Ramos (cell line): ENCODE measurements at regions not wholly inside any gene's neighbourhood (a gene's known extent, or its start where the extent isn't known, plus 50 kb on each side); places are given as distances from the start of the nearest gene placed in this dataset.
"Not testable (repeated sequence)": the region's sequence is repeated elsewhere in the genome, so short reads cannot be mapped to it uniquely, and the experiment has no call there.

ENCODE experiments used
- in situ Hi-C: fragments of 300-500 bp; cut with MboI; formaldehyde crosslinking; loops from one replicate; pipeline ENCODE4 v1.14.3; 2022; ENCODE audit warnings: low sequenced_read_pairs; ENCODE audit not compliant: unreplicated experiment

GRCh38 chr9:33623658-33624586 is 99.9 kb downstream of the ANKRD18B start:
- in situ Hi-C loops, result no loop called here

GRCh38 chr9:33628318-33628717 is 104.3 kb downstream of the ANKRD18B start:
- in situ Hi-C loops, result loop anchor here (5.0 kb wide), 1 partner anchor 94 kb away; no protein-coding TSS in a partner anchor

- in situ Hi-C loops, result loop anchor here (5.0 kb wide), 1 partner anchor 93 kb away; no protein-coding TSS in a partner anchor
These were observed 104.9 kb downstream of the ANKRD18B start for GRCh38 chr9:33628865-33629410.

- in situ Hi-C loops, result no loop called here
These were observed 109.6 kb downstream of the ANKRD18B start for GRCh38 chr9:33633636-33634035.

- in situ Hi-C loops, result no loop called here
These were observed 113.8 kb downstream of the ANKRD18B start for GRCh38 chr9:33637881-33638280.

- in situ Hi-C loops, result no loop called here
These were observed 114.4 kb downstream of the ANKRD18B start for GRCh38 chr9:33638391-33638915.

GRCh38 chr9:33645706-33646105 is 121.7 kb downstream of the ANKRD18B start:
- in situ Hi-C loops, result no loop called here

- in situ Hi-C loops, result no loop called here
These were observed 125.4 kb downstream of the ANKRD18B start for GRCh38 chr9:33649463-33649862.

GRCh38 chr9:33651125-33651524 is 127.1 kb downstream of the ANKRD18B start:
- in situ Hi-C loops, result no loop called here

- in situ Hi-C loops, result no loop called here
These were observed 135.4 kb upstream of the PRSS3 start for GRCh38 chr9:33659921-33660320.

GRCh38 chr9:33660772-33661171 is 134.6 kb upstream of the PRSS3 start:
- in situ Hi-C loops, result no loop called here

GRCh38 chr9:33661176-33661575 is 134.2 kb upstream of the PRSS3 start:
- in situ Hi-C loops, result no loop called here

- in situ Hi-C loops, result no loop called here
These were observed 132.5 kb upstream of the PRSS3 start for GRCh38 chr9:33662871-33663270.

- in situ Hi-C loops, result not testable (repeated sequence)
These were observed 119.1 kb upstream of the PRSS3 start for GRCh38 chr9:33676194-33676745.

GRCh38 chr9:33676746-33677505 is 118.4 kb upstream of the PRSS3 start:
- in situ Hi-C loops, result no loop called here

- in situ Hi-C loops, result no loop called here
These were observed 117.9 kb upstream of the PRSS3 start for GRCh38 chr9:33677506-33677809.

GRCh38 chr9:33677961-33678360 is 117.4 kb upstream of the PRSS3 start:
- in situ Hi-C loops, result no loop called here

- in situ Hi-C loops, result no loop called here
These were observed 112.8 kb upstream of the PRSS3 start for GRCh38 chr9:33682551-33682950.

- in situ Hi-C loops, result no loop called here
These were observed 110.5 kb upstream of the PRSS3 start for GRCh38 chr9:33684831-33685230.

- in situ Hi-C loops, result no loop called here
These were observed 108.4 kb upstream of the PRSS3 start for GRCh38 chr9:33686942-33687341.

- in situ Hi-C loops, result no loop called here
These were observed 107.6 kb upstream of the PRSS3 start for GRCh38 chr9:33687779-33688178.
